ENCODE measurements at regions not wholly inside any gene's neighbourhood (a gene's known extent, or its start where the extent isn't known, plus 50 kb on each side); places are given as distances from the start of the nearest gene placed in this dataset.
"Not testable (repeated sequence)": the region's sequence is repeated elsewhere in the genome, so short reads cannot be mapped to it uniquely, and the experiment has no call there.

DNA sequence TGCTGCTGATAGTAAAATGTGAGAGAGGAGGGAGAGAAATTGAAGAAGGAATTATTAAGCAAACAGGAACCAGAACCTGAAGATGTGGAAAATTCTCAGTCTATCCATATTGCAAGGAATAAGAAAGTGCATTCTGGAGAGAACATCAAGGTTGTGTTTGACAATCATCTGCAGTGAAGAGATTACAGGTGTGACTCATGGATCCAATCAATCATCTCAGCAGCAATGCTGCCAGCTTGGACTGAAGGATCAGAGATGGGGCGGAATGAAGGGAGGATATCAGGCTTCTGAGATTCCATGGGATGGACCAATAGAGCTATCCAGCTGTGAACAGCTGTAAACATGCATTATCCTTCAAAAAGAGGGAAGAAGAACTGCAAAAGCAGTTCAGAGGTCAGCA is 247.3 kb downstream of the LPIN1 start:
- DNase-seq (ENCODE audit: low read depth in 2 of 2), result no peak

DNA sequence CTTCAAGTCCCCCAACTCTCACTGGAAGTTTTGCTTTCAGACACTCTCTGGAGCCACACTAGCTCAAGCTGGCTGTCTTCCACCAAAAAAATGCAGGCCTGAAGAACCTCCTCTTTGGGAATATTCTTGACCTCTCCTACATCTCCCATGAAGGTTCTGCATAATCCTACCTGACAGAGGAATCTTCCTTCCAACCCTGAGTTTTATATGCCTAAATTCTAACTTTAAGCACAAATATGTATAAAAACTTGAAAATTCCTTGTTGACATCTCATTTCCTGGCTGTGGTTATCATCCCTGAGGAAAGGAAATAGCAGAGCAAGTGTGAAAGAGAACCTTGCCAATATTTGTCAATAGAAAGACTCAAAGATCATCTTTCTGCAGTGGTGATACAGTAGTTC is 249.0 kb downstream of the LPIN1 start:
- peak in 1 of 2 donors; percentile 12 for DNase-seq (ENCODE audit: low read depth in 2 of 2)

DNA sequence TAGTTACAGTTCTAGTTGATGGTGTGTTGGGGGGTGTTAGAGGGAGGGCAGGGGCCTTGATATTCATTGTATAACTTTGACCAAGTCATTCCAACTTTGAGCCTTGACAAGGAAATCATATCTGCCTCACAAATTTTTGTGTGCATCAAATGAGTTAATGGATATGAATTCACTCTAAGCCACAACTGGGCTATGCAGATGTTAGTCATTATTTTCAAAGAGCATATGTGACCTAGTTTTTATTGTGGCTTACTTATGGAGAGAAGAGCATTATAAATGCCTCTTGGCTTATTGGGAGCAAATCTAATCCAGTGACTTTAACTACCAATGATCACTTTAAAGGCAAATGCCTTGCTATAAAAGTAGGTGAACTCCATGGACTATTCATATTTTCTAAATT is 250.2 kb downstream of the LPIN1 start:
- DNase-seq (ENCODE audit: low read depth in 2 of 2), result no peak

DNA sequence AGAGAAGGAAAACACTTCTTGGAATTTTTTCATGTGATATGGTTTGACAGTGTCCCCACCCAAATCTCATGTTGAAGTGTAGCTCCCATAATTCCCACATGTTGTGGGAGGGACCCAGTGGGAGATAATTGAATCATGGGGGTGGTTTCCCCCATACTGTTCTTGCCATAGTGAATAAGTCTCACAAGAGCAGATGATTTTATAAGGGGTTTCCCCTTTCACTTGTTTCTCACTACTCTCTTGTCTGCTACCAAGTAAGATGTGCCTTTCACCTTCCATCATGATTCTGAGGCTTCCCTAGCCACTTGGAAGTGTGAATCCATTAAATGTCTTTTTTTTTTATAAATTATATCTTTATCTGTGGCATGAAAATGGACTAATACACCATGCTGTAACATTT is 250.7 kb downstream of the LPIN1 start:
- DNase-seq (ENCODE audit: low read depth in 2 of 2), result no peak

DNA sequence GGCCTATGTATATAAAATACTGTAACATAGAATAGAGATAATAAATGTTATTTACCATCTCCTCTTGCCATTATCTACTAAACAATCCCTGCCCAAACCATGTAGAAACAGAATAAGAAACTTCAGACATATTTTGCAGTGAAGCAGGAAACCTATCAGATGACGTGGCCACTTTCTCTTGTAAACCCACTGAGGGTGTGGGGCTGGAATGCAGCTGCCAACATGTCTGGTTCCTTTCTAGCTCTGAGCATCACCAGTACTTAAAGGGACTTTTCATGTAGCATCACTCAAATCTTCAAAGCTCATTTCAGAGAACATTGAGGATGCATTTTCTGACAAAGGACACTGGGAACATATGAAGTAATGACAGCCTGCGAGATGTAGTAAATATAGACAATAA is 251.8 kb downstream of the LPIN1 start:
- DNase-seq (ENCODE audit: low read depth in 2 of 2), result peak in 1 of 2 donors; percentile 60

DNA sequence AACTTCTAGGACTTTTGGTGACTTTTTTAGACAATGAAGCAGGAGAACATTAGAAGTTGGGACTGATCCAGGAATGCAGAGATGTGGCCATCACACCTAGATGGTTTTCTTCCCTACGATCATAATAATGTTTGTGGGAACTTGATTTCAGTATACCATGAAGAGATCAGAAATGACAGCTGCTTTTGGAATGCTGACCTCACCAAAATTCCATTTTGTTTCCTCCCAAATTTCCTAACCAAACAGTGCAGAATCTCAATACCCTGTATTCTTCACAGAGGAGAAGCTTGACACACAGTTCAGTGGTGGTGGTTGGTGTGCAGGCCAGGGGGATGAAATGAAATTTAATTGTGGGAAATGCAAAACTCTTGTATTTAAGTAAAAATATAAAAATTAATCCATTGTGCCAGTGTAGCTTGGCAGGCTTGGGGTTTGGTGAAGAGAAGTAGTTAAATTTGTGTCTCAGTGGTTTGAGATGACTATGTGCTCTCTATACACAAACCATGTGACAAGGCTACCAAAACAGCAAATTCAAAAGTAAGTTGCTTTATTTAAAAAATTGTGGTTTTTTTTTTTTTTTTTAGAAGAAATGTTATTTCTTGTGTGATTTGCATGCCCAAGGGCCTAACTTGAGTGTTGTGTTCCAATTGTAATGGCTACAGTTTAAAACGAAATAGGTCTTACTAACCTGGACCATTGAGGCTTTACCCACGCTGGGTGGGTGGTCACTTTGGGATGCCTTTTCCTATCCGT is 252.4 kb downstream of the LPIN1 start:
- DNase-seq (ENCODE audit: low read depth in 2 of 2), result no peak

DNA sequence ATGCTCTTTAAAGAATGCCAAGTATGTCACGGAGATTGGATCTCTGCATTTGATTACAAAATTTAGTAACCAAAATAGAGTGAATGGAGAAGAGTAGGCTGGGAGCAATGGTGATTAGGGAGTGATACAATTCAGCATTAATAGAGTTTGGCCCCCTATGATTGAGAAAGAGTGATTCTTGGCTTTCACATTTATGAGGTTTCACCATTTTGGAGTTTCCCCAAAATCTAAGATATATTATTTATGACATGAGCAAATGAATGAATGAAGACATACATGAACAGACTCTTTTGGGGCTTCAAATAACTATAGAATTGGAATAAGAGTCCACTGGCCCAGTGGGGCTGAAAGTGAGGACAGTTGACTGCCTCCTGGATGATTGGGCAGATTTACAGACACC is 255.2 kb downstream of the LPIN1 start:
- no peak for DNase-seq (ENCODE audit: low read depth in 2 of 2)

DNA sequence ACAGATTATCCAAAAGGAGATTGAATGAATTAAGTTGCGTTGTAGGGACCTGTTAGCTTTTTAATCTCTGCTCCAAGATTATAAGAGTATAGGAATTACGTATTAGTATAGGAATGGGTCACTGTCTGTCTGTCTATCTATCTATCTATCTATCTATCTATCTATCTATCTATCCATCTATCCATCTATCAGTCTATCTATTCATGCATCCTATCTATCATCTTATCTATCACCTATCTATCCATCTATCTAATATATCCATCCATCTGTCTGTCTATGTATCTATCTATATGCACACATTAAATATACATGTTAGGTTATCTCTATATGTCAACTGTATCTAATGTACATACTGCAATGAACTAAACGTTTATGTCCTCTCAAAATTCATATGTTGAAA is 255.8 kb downstream of the LPIN1 start:
- no peak for DNase-seq (ENCODE audit: low read depth in 2 of 2)

DNA sequence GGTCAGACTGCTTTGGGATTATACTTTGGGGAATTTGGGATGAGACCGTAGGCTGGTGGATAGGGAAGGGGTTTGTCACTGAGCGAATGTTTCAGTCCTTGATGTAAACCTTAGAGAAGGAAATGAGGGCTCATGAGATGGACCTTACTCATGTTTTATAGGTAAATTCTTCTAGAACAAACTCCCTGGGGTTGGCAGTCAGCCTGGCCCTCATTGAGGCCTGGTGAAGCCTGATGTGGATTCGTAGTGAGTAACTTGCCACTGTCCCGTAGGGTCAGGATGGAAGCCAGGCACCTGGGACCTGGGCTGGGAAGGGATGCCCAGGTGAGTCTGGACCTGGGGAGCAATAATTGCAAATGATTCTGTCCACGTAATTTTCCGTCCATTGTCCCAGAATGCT is 258.3 kb downstream of the LPIN1 start:
- no peak for DNase-seq (ENCODE audit: low read depth in 2 of 2)

DNA sequence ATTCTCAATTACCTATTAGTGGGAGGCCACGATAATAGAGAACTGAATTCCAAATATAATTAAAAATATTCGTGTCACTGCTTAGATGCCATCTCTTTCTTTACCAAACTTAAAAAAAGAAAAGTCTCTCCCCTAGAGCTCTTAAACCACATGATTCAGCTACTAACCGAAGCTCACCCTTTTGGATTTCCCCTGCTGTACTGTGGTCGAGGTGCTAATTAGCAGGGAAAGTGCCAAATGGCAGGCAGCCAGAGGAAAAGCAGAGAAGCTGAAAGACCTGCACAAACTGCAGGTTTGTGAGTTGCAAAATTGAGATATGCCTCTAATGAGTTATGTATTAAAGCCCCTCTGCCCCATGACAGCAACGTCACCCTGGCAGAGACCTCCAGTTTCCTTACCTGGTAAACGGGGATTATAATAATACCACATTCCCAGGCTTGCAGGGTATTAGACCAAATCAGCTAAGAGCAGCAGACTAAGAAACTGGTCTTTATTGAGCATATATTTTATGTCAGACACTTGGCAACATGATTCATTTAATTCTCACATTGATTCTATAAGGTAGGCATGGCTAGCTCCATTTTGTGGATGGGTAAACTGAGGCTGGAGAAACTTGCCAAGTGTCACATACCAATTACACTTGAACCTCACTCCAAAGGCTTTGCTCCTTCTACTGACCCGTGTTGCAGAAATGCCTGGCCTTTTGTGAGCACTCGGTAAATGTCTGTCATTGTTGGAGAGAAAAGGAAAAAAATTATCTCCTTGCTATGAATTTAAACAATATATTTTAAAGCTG is 259.7 kb downstream of the LPIN1 start:
- peak; percentile 67 to 71 for DNase-seq (ENCODE audit: low read depth in 2 of 2)

DNA sequence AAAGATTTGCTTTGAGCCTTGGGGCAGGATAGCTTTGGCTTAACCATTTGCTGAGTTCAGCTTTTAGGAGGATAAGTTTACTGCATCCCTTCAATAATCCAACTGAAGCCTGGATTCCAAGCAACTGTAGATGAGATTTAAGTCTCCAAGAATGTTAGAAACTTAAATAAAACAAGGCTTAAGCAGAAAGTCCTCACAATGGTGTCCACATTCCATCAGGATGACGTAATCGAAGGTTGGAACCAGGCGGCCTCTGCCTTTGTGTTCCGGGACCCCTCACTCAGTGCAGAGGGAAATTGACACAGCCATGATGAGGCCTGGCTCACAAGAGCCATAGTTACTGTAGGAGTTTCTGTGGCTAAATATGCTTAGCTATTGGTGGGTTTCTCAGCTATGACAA is 260.4 kb downstream of the LPIN1 start:
- peak; percentile 5 to 49 for DNase-seq (ENCODE audit: low read depth in 2 of 2)

DNA sequence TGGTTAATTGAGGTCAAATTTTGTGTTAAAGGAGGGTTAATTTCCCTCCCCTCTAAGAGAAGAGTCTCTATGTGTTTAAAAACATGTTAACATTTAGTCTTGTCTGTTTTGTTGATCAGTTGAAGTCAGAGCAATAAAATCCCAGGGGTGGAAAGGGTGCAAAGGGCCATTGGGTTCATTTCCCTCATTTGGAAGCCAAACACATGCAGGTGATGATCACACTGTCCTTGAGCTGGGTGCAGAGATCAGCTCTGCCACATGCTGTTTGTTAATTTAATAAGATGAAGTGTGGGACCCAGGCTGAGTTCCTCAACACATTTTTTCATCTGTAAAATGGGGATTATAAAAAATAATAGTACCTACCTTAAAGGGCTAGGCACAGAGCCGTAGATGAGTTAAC is 260.9 kb downstream of the LPIN1 start:
- DNase-seq (ENCODE audit: low read depth in 2 of 2), result no peak

DNA sequence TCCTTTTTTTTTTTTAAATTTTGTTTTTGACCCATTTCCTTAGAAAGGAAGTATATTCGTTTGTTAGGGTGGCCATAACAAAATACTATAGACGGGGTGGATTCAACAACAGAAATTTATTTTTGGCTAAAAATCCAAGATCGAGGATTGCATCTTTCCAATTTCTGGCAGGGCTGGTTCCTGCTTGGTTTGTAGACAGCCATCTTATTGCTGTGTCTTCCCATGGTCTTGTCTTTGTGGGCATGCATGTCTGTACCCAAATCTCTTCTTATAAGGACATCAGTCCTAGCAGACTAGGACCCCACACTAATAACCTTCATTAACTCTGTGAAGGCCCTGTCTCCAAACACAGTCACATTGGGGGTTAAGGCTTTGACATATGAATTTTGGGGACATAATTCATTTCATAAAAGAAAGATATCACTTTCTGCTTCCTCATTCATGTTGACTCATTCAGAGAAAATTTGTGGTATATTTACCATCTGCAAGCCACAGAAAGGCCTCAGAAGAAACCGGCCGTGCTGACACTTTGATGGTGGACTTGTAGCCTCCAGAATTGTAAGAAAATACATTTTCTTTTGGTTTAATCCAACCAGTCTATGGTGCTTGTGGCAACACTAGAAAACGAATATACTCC is 262.1 kb downstream of the LPIN1 start:
- no peak for DNase-seq (ENCODE audit: low read depth in 2 of 2)

DNA sequence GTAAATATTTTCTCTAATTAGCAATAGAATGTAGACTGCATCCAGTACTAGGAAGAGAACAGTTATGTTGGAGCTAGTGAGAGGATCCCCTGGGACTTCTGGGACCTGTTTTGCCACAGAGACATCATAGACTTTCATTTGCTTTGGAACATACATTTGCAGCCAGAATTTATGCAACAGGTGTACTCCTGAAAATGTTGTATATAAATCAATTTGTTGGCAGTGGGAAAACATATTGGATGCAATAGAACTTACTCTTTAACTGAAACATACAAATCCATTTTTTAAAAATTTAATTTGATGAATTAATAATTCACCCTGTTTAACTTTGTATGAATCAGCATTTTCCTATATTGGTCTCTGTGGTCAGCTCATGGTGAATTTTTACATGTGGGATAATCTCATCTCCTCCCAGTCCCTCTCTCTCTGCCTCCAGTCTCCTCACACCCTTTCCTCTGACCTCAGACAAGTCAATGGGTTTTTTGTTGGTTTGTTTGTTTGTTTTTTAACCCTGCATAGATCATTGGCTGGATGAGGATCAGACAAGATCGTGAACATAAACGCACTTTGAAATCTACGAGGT is 263.0 kb downstream of the LPIN1 start:
- no peak for DNase-seq (ENCODE audit: low read depth in 2 of 2)

DNA sequence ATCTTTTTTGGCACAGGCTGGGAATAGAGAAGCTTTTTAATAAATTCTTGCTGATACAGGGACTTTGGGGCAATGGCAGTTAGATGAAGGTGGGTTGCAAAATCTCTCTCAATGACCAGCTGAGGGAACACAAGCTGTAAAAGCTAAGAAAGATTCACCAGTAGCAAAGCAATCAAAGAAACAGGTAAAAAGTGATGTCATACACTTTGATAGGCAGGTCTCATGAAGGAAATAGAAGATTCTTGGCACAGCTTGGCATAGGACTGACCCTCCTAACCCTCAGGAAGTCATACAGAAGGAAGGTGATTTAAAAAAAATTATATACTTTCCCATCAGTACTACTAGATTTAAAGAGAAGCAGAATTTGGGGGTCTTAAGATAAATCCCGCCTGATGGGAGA is 263.6 kb downstream of the LPIN1 start:
- no peak for DNase-seq (ENCODE audit: low read depth in 2 of 2)

DNA sequence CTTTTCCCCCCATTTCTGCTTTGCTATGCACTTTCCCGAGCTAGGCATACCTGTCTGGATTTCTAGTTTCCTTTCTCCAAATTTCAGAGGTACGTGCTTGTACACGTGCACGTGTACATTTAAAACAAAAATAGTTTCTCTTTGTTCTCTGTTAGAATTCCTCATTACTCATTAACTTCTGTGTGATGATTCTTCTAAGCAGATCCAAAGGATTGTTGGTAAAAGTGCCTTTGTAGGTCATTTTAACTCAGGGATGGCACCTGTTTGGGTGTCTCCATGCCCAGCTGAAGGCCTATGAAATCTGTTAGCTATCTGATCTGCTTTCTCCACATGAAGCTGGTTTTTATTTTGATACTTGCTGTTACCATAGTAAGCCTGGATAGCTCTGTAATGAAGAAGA is 264.3 kb downstream of the LPIN1 start:
- DNase-seq (ENCODE audit: low read depth in 2 of 2), result no peak

DNA sequence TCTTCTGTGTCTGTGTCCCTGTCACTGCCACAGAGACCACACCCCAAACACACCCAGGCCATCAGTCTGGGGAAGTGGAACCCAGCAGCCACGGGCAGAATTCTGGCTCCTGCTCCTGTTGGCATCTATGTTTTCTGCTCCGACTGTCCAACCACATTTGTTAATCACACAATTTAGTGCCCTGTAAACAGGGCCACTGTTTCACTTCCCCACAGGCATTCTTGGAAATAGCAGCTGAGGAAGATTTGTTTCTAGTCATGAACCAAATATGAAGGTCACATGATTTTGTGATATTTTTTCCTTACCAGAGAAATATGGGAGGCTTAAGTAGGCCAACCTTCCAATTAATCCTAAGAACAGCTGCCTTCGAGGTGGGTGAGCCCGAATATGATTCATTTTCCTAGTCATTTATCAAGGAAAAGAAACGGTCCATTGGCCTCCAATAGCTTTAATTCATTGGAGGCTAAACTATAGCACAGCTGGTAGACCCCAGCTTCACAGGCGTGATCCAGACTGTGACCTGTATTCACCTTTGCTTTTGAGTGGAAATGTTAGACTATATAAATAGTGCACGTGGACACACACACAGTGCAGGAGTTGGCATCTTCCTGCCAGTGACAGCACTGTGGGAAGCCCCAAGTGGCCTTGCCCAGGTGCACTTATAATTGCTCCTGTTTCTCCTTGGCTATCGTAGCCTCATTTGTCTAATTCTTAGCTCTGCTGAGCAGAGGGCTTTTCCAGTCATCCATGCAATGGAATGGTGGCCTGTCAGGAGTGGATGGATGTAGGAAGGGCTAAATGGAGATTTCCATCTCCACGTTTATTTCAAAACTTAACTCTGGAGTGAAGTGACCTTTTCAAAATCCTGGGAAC is 267.9 kb downstream of the LPIN1 start:
- no peak for DNase-seq (ENCODE audit: low read depth in 2 of 2)

DNA sequence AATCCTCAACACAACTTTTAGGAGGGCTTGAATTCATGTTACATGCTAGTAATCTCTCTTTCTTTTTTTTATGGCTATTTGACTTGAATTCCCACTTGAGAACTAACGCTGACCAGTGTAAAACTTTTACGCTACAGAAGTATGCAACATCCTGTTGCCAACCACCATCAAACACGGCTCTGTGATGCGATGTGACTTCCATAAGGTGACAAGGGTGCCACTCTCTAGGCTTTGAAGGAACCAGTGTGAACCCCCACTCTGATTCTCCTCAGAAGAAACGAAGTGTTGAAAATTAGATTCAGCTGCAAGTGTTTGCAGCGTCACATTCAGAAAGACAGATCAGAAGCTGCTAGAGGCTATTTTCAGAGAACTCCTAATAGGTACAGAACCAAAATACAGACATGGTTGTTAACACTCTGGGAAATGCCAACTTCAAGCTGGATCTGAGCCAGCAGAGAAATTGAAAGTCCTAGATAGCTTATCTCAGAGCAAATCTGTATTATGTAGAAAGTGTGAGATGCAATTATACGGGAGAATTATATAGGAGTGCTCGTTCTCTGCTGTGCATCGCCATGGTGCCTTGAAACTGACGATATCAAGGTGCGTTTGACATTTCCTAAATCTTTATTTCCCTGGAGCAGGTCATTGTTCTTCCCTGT is 271.2 kb downstream of the LPIN1 start:
- DNase-seq (ENCODE audit: low read depth in 2 of 2), result no peak

DNA sequence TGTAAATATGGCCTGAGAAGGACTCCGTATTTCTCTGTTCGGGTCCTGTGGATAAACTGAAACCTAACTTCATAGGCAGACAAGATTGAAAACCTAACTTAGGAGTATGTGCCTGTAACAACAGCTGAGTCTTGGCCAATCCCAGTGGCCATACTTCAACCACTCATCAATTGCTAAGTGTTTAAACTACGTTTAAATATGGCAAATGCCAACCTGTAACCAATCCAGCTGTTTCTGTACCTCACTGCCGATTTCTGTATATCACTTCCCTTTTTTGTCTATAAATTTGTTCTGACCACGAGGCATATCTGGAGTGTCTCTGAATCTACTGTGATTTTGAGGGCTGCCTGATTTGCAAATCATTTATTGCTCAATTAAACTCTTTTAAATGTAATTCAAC is 272.3 kb downstream of the LPIN1 start:
- DNase-seq (ENCODE audit: low read depth in 2 of 2), result not testable (repeated sequence)

DNA sequence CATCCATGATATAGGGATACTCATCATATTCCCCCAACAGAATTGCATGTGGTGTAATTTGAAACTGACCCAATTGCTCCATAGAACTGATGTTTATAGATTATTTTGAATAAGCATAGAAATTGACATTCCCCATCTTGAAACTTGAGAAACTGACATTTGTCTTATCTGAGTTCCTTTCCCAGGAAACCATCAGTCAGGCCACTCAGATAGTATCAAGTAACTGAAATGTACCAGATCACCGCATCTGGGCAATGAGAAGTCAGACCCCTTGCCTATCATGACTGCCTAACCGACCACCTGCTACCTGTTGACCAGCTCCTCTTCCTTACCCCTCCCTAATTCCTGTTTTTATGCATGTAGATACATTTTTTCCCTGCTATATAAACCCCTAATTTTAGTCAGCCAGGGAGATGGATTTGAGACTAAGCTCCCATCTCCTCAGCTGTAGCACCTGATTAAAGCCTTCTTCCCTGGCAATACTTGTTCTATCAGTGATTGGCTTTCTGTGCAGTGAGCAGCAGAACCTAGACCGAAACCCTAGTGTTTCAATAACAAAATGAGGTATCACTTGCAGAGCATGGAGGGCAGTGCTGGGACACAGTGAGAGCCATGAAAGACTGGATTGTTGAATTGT is 274.5 kb downstream of the LPIN1 start:
- no peak for DNase-seq (ENCODE audit: low read depth in 2 of 2)

All from dermis microvascular lymphatic vessel endothelial cell (primary cell).